ENCODE measurements at regions not wholly inside any gene's neighbourhood (a gene's known extent, or its start where the extent isn't known, plus 50 kb on each side); places are given as distances from the start of the nearest gene placed in this dataset.

DNA sequence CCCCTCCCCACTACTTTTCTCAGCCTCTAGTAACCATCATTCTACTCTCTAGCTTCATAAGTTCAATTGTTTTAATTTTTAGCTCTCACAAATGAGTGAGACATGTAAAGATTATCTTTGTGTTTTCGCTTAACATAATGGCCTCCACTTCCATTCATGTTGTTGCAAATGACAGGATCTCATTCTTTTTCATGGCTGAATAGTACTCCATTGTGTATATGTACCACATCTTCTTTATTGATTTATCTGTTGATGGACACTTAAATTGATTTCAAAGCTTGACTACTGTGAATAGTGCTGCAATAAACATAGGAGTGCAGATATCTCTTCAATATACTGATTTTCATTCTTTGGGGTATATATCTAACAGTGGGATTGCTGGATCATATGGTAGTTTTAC lies 699.8 kb upstream of the NR2F2 start:
- no peaks in the 10 kb centered on the region for H3K27me3 ChIP-seq (ENCODE audit: control insufficient read depth in 1 of 2, insufficient read depth in 2 of 2, low read length in 2 of 2)
- TF ChIP-seq, protein P1, sequence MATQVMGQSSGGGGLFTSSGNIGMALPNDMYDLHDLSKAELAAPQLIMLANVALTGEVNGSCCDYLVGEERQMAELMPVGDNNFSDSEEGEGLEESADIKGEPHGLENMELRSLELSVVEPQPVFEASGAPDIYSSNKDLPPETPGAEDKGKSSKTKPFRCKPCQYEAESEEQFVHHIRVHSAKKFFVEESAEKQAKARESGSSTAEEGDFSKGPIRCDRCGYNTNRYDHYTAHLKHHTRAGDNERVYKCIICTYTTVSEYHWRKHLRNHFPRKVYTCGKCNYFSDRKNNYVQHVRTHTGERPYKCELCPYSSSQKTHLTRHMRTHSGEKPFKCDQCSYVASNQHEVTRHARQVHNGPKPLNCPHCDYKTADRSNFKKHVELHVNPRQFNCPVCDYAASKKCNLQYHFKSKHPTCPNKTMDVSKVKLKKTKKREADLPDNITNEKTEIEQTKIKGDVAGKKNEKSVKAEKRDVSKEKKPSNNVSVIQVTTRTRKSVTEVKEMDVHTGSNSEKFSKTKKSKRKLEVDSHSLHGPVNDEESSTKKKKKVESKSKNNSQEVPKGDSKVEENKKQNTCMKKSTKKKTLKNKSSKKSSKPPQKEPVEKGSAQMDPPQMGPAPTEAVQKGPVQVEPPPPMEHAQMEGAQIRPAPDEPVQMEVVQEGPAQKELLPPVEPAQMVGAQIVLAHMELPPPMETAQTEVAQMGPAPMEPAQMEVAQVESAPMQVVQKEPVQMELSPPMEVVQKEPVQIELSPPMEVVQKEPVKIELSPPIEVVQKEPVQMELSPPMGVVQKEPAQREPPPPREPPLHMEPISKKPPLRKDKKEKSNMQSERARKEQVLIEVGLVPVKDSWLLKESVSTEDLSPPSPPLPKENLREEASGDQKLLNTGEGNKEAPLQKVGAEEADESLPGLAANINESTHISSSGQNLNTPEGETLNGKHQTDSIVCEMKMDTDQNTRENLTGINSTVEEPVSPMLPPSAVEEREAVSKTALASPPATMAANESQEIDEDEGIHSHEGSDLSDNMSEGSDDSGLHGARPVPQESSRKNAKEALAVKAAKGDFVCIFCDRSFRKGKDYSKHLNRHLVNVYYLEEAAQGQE (IDR thresholded peaks at IDR 0.05; ENCODE audit: borderline replicate concordance in 1 of 2, low read depth in 1 of 2, low read length in 2 of 2) = no peak
- TF ChIP-seq ZBTB7B (CRISPR knock-in tag; IDR thresholded peaks at IDR 0.05) = no peak
- TF ChIP-seq ZNF83 (CRISPR knock-in tag; IDR thresholded peaks at IDR 0.05; ENCODE audit: borderline replicate concordance) = no peak
- TF ChIP-seq HCFC1 (IDR thresholded peaks at IDR 0.05; ENCODE audit: low read depth, low read length) = no peak
- TF ChIP-seq YEATS2 (CRISPR knock-in tag; IDR thresholded peaks at IDR 0.05; ENCODE audit: borderline replicate concordance) = no peak
- TF ChIP-seq MIER2 (CRISPR knock-in tag; IDR thresholded peaks at IDR 0.05) = no peak
- no peak for TF ChIP-seq ZNF20 (CRISPR knock-in tag; IDR thresholded peaks at IDR 0.05)
- no peak for TF ChIP-seq GPN1 (CRISPR knock-in tag; IDR thresholded peaks at IDR 0.05; ENCODE audit: borderline replicate concordance)
- TF ChIP-seq ZNF879 (CRISPR knock-in tag; IDR thresholded peaks at IDR 0.05) = no peak
- no peak for TF ChIP-seq ZNF563 (CRISPR knock-in tag; IDR thresholded peaks at IDR 0.05)
- no peak for TF ChIP-seq SMC3 (IDR thresholded peaks at IDR 0.05; ENCODE audit: low read length)
- TF ChIP-seq ZFAT (CRISPR knock-in tag; conservative IDR thresholded peaks at IDR 0.05) = no peak
- ChIA-PET CTCF (ENCODE audit: low intra/inter-chr PET ratio, low total read pairs) (no interaction called here), POLR2A (no interaction called here)
- no peak overlapping the region for H3K4me3 ChIP-seq (replicated peaks in 1 of 3; ENCODE audit: insufficient read depth in 1 of 3, low read depth in 2 of 3, low read length in 3 of 3)
- intact Hi-C loops (cut with micrococcal nuclease; ENCODE audit: unreplicated experiment) = no loop called here
- FAIRE-seq (no peak), ATAC-seq (no peak), DNase-seq (ENCODE audit: low spot score) (no peak)
- no peaks in the 10 kb centered on the region for H3K4me1 ChIP-seq (ENCODE audit: insufficient read depth, low read length)
- no peaks in the 10 kb centered on the region for H3K79me2 ChIP-seq (ENCODE audit: insufficient read depth, low read length)
- no peaks in the 10 kb centered on the region for H4K20me1 ChIP-seq (ENCODE audit: insufficient read depth, low read length)
- H3K36me3 ChIP-seq (replicated peaks in 1 of 2; ENCODE audit: control insufficient read depth in 1 of 2, insufficient read depth in 2 of 2, low read length in 2 of 2) = no peaks in the 10 kb centered on the region
- H3K4me2 ChIP-seq (ENCODE audit: low read depth, low read length) = no peak overlapping the region
- peaks cover 34% of the 10 kb centered on the region for H3K9me3 ChIP-seq (ENCODE audit: low read length)
- H3K9ac ChIP-seq (ENCODE audit: insufficient read depth, low read depth, low read length) = no peak overlapping the region
- H3K27ac ChIP-seq (ENCODE audit: extremely low read length, insufficient read depth, low read length) = no peak overlapping the region
- WGBS (ENCODE audit: low lambda C conversion rate) = 13% methylated on average over 1 of the region's 1 CpG
- in situ Hi-C loops (cut with HindIII; ENCODE audit: extremely low pct_ligation_motif_present, low pct_unique_long_range_greater_than_20kb) = no loop called here
- BruUV-seq (replicated peaks) = no TSS peak
- no peak overlapping the region for H2AFZ ChIP-seq (ENCODE audit: low read length)
